ENCODE measurements at regions not wholly inside any gene's neighbourhood (a gene's known extent, or its start where the extent isn't known, plus 50 kb on each side); places are given as distances from the start of the nearest gene placed in this dataset.

DNA sequence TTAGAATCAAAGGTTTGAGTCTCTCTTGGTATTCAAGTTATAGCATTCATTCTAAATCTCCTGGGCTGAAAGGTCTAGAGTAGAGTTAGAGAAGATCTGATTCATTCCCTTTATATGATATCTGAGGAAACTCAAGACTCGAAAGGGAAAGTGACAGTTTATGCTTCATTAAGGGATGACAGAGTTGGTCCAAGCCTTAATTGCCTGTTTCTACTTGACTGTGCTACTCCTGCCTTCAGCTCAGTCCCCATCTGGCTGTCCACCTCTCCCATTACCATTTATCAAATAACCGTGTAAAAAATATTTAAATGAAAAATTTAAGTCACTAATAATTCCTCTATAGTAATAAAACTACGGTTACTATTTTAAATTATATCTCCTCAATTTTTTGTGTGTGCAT is 537.1 kb upstream of the MEX3C start:
- no peak for DNase-seq

DNA sequence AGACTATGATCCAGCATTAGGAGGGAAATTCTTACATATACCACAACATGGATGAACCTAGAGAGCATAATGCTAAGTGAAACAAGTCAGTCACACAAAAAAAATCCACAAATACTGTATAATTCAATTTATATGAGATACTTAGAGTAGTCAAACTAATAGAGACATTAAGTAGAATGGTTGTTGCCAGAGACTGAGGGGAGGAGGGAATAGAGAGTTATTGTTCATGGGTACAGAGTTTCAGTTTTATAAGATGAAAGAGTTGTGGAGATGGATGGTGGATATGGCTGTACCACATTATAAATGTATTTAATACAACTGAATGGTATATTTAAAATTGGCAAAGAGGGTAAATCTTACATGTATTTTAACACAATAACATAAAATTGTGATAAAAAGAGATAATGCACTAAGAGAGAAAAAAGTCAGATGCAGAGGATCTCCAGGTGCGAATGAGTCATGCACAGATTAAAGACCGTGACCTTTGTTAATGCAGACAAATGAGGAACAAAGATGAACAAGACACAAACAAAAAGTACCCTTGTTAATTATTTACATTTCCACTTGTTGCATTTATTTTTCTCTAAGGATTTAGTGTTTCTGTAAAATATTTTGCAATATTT is 541.7 kb upstream of the MEX3C start:
- DNase-seq: no peak

DNA sequence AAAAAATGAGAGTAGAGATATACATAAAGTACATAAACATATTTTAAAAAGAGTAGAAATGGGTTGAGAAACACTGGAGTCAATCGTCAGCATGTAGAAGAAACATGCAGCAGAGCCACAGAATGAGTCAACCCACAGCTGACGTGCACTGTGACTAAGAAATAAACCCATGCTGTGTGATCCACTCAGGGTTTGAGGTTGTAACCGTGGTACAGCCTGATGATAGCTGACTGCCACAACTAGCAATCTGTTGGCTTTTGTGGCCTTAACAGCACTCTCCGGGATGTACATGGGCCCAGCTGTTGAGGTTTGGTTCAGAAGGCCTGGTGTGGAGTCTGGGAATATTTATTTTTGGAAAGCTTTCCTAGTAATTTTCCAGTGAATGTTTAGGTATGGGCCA is 554.4 kb upstream of the MEX3C start:
- no peak for DNase-seq

DNA sequence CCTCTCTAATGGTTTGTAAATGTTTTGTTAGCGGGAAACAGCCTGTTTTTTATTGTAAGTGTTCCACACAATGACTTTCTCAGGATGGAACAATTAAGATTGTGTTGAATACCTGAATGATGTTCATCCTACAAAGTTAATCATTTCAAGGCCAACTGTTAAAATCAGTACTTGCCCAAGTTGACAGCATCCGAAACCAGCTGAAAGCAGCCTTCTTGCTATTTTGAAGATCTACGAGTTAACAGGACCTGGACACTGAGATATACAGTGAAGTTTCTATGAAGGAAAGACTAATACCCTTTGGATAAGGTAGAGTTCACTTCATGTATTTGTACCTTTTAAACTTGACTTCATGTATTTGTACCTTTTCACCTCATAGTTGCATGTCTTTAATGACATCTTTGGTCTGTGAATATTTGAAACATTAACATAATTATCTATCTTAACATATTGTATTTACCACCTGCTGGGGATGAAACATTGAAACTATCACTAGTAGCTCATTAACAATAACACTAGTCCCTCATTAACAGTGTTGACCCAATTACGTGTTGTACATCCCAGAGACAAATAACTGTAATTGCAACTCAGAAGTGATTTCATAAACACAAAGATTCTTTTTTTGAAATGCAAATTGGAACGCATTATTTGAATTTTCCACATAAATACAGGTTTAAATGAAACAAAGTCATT is 556.0 kb upstream of the MEX3C start:
- DNase-seq: no peak

DNA sequence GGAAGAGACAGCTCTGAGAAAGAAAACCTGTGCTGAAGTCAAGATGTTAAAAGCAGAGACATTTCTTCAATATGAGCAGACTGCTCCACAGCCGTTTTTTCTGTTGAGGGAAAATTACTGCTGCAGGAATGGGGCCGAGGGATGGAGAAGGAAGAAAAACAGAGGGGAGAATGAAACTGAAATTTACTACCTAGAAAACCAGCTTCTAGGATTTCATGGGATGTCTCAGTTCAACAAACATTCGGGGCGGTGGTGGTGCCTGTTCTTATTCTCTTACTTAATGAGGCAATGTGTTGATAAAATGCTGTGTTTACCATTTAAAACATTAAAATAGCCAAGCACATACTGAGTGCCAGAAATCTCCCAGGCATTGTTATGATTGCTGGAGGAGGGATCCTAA is 557.1 kb upstream of the MEX3C start:
- DNase-seq: no peak

DNA sequence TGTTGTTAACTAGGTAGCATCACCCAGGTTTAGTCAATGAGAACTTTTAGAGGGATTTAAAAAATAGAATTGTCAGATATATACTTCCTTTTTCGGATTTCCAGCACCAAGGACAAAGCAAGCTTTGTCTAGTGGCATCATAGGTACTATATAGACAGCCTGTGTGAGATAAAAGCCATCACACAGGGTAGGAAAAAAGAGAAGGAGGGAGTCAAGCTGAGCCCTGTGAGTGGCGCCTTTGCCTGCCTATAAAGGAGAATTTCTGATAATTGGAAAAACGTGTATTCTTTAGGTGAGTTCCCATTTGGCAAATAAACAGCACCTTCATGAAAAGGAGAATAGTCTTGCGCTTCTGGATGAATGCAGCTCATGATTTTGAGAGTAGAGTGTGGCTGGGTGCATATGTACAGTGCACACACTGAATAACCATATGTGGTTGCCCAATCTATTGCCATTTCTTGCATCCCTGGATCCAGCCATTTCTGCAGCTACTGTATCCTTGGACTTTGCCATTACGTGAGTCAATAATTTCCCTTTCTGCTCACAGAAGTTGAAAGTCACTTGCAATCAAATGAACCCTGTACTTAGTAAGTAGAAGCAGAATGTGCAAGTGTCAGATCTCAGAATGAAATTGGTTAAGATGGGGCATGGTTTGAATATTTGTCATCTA is 559.9 kb upstream of the MEX3C start:
- DNase-seq: no peak

DNA sequence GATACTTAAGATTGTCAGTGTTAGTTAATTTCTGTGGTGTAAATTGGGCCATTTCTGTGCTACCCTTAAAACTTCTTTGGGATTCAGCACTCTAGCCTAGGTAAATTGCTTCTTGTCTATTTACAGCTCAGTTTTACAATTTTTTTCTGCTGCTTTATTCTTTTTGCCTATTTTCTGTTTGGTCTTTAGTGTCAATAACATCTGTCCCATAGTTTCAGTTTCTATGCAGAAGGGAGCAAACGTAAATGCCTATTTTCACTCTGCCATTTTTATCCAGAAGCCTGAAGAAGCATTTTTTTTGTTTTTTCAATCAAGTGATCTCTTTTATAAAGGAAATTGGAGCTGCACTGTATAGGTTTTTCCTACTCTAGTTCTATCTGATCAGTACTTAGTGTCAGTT is 564.9 kb upstream of the MEX3C start:
- no peak for DNase-seq

DNA sequence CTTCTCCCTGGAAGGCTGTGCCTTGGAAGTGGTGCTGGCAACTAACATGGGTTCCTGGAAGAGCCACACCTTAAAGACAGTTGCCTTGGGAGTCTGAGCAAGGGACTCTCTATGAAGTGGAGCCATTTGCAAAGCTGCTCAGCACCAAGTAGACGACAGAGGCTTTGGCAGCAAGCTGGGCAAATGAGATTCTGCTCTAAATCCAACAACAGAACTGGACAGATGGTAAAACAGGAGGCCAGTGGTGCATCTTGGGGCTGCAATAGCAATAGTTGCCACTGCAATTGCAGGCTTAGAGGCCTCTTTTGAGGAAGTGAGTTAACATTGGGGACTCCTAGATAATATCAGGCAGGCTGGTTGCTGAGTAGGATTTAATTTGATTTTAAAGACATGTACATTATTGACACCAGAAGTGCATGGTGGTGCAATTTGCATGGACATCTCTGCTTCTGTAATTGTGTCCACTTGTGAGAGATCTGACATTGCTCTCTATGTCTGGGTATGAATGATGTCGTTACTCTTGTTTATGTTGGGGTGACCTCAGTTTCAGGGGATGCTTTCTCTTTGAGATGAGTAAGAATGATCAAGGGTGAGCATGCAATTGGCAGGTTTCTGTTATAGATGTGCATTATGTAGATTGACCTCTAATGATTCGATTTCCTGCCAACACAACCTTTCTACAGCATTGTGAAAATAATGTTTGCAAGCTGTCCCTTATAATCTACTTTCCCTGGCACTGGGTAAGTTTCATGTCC is 568.3 kb upstream of the MEX3C start:
- DNase-seq: no peak

DNA sequence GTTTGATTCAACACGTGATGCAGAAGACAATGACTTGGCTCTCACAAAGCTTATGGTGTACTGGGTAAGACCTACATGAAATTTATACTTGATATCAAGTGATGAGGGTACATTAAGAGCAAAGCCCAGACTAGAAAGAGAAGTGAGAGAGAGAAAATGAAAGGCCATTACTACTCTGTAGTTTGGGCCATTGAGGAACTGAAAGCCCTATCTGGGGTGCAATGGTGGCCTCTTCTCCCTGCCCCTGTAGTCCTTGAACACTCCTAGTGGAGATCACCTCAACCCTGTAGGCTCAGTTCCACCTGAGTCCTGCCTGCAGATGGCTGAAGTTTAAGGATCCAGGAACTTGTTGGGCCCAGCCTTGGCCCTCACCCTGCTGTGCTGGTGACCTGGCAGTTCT is 569.8 kb upstream of the MEX3C start:
- DNase-seq: no peak

DNA sequence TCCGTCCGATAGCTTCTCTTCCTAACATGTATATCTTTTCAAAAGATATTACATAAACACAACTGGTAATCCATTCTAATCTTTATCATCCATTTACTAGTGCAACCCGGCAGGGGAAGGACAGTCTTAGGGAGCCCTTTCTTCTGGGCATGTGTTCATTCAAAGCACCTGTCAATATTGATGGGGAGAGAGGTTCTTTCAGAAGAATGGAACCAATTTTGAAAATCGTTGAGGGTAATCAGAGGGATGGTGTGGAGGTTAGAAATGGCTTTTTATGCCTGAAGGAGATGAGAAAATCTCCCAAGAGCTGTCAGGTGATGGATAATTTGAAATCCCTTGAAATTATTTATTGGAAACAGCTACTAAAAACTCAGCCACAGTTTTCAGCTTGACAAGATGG is 561.9 kb upstream of the DCC start:
- DNase-seq: no peak

DNA sequence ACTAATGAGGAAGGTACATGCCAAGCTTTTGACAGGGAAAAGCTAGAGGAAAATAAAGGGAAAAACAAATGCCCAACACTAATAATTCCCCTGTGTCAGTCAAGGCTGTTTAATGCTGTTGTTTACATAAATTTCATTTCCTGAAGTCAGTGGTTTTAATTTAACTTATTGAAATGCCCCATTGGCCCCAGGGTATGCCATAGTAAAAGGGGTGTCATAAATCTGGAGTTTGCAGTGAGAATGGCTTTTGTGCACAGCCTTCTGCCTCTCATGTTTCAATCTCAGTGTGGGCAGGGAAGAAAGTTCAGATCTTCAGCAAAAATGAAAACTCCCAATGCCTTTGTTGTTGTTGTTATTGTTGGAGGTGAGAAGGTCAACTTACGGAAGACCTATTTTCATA is 550.1 kb upstream of the DCC start:
- no peak for DNase-seq

DNA sequence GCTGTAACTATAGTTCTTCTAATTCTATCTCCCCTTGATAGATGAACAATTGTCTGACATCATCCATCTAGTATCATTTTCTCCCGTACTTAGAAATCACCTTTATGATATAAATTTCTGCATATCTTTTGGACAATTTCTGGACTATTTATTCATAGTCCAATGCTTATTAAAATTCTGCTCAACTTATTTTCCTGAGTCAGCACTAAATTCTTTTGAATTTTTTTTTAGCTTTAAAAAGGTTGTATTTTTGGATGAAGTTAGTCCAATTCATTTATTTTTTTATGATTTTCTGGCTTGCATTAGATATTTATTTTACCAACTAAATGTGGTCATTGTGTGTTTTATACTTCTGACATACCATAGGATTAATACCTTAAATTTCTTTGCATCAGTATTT is 538.5 kb upstream of the DCC start:
- no peak for DNase-seq

DNA sequence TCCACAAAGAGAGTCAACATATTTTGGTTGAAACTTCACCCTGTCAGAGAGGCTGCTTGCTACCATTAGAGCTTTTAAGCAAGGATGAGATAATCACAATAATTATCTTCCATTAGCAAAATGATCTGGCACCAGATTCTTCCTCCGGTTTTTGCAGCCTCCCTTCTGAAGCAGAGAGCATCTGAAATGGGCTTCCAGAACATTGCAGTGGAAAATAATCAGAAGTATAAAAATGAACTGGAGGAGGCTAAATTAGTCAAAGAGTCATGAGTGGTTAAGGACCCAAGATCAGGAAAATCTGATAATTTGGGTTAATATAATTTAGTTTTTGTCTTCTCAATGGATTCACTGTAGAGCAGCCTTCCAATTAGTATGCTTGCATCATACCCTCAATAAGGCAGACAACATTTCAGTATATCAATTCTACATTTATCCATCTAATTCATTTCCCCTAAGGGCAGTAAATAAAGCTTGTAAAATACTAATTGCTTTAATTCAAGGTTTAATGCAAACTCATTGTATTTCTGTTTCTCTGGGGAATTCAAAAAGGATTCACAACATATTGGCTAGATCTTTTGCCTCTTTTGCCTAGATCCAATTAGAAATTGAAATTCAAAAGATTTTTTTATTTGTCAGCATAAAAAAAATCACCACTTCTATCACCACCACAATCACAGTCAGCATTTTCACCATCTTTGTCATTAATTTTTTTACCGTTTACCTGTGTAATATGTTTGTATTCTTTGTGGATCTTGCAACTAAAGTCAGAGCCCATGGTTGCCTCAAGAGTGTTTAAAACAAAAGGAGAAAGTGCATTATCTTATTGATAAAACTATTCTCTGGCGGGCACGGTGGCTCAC is 537.2 kb upstream of the DCC start:
- DNase-seq: no peak

DNA sequence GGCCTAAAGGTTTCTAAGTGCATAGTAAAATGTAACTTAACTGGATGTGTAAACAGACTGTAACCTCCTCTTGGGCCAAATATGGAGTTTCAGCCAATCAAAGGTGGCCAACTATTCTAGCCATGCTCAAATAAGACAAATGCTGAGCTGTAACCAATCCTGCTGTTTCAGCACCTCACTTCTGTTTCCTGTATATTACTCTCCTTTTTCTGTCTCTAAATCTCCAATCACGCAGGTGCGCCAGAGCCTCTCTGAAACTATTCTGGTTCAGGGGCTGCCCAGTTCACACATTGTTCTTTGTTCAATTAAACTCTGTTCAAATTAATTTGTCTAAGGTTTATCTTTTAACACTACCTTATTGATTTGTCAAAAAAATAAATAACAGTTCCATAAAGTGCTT is 532.7 kb upstream of the DCC start:
- DNase-seq: no peak

DNA sequence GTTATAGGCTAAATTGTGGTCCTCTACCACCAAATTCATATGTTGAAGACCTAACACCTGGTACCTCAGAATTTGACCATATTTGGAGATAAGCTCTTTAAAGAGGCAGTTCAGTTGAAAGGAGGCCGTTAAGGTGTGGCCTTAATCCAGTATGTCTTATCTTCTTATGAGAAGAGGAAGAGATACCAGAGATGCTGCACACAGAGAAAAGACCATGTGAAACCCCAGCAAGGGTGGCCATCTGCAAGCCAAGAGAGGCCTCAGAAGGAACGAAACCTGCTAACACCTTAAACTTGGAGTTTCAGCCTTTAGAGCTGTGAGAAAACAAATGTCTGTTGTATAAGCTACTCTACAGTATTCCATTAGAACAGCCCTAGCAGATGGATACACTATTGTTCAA is 528.1 kb upstream of the DCC start:
- no peak for DNase-seq

DNA sequence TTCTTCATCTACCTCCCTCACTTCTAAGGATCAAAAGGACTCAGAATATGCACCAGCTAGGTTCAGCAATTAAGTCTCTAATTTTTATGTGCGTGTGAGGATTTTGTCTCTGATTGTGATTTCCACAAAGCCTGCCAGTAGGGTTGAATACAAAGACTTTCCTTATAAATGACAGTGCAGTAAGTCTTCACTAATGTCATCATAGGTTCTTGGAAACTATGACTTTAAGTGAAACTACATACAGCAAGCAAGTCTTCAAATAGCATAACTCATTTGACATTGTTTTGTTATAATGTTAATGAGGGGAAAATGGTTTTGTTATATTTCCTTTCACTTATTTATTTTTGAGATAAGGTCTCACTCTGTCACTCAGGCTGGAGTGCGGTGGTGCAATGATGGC is 526.3 kb upstream of the DCC start:
- no peak for DNase-seq

DNA sequence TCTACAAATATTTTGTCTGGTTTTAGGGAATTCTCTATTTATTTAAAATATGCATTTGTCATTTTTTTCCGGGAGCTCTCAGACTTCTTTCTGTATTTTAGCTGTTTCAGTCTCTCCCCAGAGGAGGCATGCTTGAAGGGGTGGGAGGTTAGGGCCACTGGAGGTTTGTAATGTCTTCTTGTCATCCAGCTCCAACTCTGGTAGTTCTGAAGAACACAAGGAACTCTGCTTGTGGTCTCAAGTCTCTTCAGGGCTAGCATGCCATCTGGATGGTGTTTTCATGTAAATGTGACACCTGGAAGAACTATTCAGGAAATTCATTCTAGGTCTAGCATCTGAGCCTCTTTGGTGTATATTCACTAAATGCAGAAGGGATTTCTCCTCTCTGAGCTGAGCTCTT is 518.4 kb upstream of the DCC start:
- no peak for DNase-seq

DNA sequence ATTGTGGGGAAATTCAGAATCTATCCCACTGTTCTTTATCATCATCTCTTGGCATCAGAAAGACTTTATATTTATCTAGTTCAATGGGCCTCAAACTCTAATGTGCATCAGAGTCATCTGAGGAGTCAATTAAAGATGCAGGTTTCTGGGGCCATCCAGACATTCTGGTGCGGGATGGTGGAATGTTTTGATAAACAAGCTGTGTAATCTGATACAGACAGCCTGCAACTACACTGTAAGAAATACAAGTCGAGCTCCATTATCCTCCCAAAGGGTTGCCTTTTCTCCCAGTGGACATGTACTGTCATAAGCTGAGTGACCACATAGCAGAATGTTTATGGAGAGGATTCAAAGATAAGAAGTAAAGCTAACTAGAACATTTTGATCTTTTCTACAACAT is 515.3 kb upstream of the DCC start:
- DNase-seq: no peak

DNA sequence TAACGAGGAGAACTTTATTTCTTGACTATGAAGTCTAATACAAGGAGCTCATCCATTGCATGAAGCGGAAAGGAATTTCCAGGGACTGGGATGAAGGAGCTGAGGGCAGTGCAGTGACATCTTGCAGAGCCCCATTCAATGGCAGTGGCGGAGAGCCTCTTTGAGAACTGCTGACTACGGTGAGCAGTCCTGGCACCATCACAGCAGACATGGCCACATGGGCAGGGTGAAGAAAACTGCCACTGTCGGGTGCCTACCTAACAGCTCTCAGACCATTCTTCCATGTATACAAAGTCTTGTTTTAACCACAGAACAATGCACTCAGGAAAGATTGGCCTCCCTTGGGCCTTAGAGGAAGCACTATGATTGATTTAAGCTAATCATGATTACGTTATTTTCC is 506.1 kb upstream of the DCC start:
- DNase-seq: no peak

DNA sequence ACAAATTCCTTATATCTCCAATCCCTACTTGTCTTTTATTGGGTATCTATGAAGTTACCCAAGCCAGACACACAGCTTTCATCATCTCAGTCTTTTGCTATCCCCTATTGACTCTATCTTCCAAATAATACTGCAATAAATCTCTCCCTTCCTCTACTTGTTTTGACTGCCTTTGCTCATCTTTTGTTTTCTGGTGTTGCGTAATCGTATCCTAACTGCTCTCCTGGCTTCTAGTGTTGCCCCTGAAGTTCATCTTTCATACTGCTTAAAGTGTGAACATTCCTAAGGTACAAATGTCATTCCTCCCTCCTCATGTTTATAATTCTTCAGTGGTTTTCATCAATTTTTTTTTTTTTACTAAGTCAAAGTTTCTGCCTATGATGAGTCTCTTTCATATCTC is 491.3 kb upstream of the DCC start:
- DNase-seq: no peak

DNA sequence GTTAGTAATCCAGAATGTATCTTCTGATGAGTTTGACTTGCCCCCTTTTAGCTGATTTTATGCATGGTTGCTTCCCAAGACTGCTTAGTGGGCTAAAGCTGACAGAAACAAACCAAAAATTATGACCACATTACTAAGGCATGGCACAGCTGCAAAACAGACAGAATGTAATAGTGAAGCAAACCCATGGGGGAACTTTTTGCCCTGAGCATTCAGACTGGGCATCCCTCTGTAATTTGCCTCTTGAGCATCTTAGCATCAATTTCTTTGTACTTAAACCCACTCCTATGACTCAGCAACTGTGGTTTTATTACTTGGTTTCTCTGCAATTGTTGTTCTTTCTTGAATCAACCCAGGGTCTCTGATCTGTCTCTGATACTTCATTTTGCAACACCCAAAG is 487.3 kb upstream of the DCC start:
- no peak for DNase-seq

DNA sequence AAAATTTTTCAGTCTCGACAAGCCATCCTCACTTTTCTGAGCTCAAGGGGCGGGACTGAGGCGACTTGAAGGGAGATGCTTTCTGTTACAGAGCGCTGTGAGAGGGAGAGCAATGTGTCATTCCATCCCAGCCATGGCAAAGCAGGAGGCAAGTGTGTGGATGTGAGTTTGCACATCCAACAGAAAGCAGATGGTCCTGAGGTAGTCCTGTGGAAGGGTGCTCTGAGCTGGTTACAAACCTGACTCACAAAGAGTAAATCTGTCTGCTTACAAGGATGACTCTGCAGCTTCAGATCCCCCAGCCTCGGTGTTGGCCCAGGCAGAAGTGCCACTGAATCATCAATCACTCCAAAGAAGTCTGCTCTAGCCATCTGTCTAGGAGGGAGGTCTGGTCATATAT is 482.0 kb upstream of the DCC start:
- DNase-seq: no peak

DNA sequence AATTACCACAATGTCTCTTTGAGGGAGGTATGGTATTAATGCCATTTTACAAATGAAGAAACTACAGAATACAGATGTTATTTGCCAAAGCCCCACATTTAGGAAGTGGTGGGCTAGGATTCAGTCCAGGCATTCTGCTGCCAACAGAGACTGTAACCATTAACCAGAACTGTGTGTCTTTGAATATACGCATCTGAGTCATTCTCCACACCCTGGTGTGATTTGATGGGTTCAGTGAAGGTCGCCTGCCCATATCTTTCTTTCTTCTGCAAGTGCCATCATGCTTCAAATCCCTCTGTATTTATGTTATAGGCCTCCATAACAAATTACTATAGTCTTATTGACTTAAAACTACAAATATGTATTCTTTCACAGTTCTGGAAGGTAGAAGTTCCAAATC is 479.0 kb upstream of the DCC start:
- no peak for DNase-seq

Data from AML-193 (cell line).